Renal cortex interstitium (tissue), 11 donors: ENCODE measurements at regions not wholly inside any gene's neighbourhood (a gene's known extent, or its start where the extent isn't known, plus 50 kb on each side); places are given as distances from the start of the nearest gene placed in this dataset.
"Not testable (repeated sequence)": the region's sequence is repeated elsewhere in the genome, so short reads cannot be mapped to it uniquely, and the experiment has no call there.

ENCODE experiments used
- DNase-seq, 11 donors: peaks; one replicate each; pipeline ENCODE4 v3.0.0-alpha.2; 2013; ENCODE audit warnings: low read depth in 9 of 11, low spot score in 4 of 11; ENCODE audit errors: extremely low read depth in 1 of 11

- no peak for DNase-seq
Observed at GRCh38 chr11:130549393-130549999, 101.1 kb downstream of the ADAMTS15 start.

- DNase-seq, result no peak
Observed at GRCh38 chr11:130550150-130550549, 101.7 kb downstream of the ADAMTS15 start.

GRCh38 chr11:130550984-130551383 lies 102.5 kb downstream of the ADAMTS15 start:
- no peak for DNase-seq

- DNase-seq, result no peak
Observed at GRCh38 chr11:130551388-130551787, 102.9 kb downstream of the ADAMTS15 start.

GRCh38 chr11:130553306-130553705 lies 104.9 kb downstream of the ADAMTS15 start:
- DNase-seq, result no peak

- no peak for DNase-seq
Observed at GRCh38 chr11:130554241-130555055, 106.0 kb downstream of the ADAMTS15 start.

GRCh38 chr11:130555251-130555841 lies 106.9 kb downstream of the ADAMTS15 start:
- no peak for DNase-seq

- no peak for DNase-seq
Observed at GRCh38 chr11:130560000-130560780, 111.7 kb downstream of the ADAMTS15 start.

- DNase-seq, result peak in 2 of 11 donors; percentile 14 to 30
Observed at GRCh38 chr11:130560781-130561109, 112.3 kb downstream of the ADAMTS15 start.

- DNase-seq, result no peak
Observed at GRCh38 chr11:130561441-130561881, 113.0 kb downstream of the ADAMTS15 start.

GRCh38 chr11:130562549-130562948 lies 114.1 kb downstream of the ADAMTS15 start:
- DNase-seq, result no peak

- not testable (repeated sequence) for DNase-seq
Observed at GRCh38 chr11:130566360-130566759, 117.9 kb downstream of the ADAMTS15 start.

- no peak for DNase-seq
Observed at GRCh38 chr11:130571519-130571918, 123.1 kb downstream of the ADAMTS15 start.

- DNase-seq, result no peak
Observed at GRCh38 chr11:130571947-130572584, 123.6 kb downstream of the ADAMTS15 start.

- no peak for DNase-seq
Observed at GRCh38 chr11:130573767-130574166, 125.3 kb downstream of the ADAMTS15 start.

- no peak for DNase-seq
Observed at GRCh38 chr11:130574740-130575139, 126.3 kb downstream of the ADAMTS15 start.

- DNase-seq, result no peak
Observed at GRCh38 chr11:130576146-130576545, 127.7 kb downstream of the ADAMTS15 start.

- no peak for DNase-seq
Observed at GRCh38 chr11:130578738-130579368, 130.4 kb downstream of the ADAMTS15 start.

- DNase-seq, result no peak
Observed at GRCh38 chr11:130580372-130580771, 131.9 kb downstream of the ADAMTS15 start.
